C4-2B (cell line): ENCODE measurements at regions not wholly inside any gene's neighbourhood (a gene's known extent, or its start where the extent isn't known, plus 50 kb on each side); places are given as distances from the start of the nearest gene placed in this dataset.

Experiments used
- ZFX ChIP-seq: fragments of 450-650 bp; IDR thresholded peaks from 2 replicates; pipeline ENCODE4 v1.6.1; 2017
- TF ChIP-seq, protein P1 (sequence below): fragments of 450-650 bp; conservative IDR thresholded peaks from 2 replicates; pipeline ENCODE4 v1.5.1; 2017; ENCODE audit warnings: mild to moderate bottlenecking

DNA sequence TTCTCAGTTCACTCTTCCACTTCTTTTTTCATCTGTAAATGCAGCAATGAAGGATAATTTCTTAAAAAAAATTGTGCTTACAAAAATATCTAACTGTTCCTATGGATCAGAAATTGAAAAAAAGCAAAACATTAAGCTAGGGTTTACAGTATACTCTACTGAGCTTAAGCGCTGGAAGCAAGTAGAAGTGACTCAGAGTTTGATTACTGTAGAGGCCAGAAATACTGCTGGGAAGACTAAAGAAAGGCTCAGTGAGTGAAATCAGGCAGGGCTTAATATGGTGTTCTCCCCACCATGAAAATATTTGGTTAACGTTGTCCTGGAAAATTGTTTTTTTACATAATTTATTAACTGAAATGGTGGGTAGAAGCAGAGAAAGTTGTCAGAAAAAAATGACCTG is 1061.8 kb upstream of the GRIA3 start:
- TF ChIP-seq, protein P1, sequence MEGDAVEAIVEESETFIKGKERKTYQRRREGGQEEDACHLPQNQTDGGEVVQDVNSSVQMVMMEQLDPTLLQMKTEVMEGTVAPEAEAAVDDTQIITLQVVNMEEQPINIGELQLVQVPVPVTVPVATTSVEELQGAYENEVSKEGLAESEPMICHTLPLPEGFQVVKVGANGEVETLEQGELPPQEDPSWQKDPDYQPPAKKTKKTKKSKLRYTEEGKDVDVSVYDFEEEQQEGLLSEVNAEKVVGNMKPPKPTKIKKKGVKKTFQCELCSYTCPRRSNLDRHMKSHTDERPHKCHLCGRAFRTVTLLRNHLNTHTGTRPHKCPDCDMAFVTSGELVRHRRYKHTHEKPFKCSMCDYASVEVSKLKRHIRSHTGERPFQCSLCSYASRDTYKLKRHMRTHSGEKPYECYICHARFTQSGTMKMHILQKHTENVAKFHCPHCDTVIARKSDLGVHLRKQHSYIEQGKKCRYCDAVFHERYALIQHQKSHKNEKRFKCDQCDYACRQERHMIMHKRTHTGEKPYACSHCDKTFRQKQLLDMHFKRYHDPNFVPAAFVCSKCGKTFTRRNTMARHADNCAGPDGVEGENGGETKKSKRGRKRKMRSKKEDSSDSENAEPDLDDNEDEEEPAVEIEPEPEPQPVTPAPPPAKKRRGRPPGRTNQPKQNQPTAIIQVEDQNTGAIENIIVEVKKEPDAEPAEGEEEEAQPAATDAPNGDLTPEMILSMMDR = no peak
- no peak for TF ChIP-seq ZFX
